Tibial artery (tissue), 4 donors: ENCODE measurements at regions not wholly inside any gene's neighbourhood (a gene's known extent, or its start where the extent isn't known, plus 50 kb on each side); places are given as distances from the start of the nearest gene placed in this dataset.

Source experiments
- DNase-seq, 2 donors: peaks; one replicate each; pipeline ENCODE4 v3.0.0-alpha.2; 2019
- H3K27ac ChIP-seq, 2 donors: fragments of 200-600 bp; sonication (generic) in 1 of 2; 1 replicate in 1 of 2; 2 replicates in 1 of 2; pipeline ENCODE4 v1.5.1; 2018 to 2019; ENCODE audit warnings: mild to moderate bottlenecking in 1 of 2
- H3K27me3 ChIP-seq, 2 donors: fragments of 200-600 bp; sonication (generic) in 1 of 2; one replicate each; pipeline versions ENCODE4 v1.5.1 to v1.6.0; 2016 to 2019
- H3K36me3 ChIP-seq, 3 donors: fragments of 200-600 bp; sonication (generic) in 2 of 3; one replicate each; pipeline ENCODE4 v1.5.1; 2016 to 2019; ENCODE audit warnings: mild to moderate bottlenecking in 2 of 3
- H3K4me1 ChIP-seq, 4 donors: fragments of 200-600 bp; sonication (generic) in 2 of 4; 1 replicate in 3 of 4; 2 replicates in 1 of 4; pipeline ENCODE4 v1.5.1; 2016 to 2019
- H3K4me3 ChIP-seq, 2 donors: fragments of 200-600 bp; sonication (generic) in 1 of 2; 1 replicate in 1 of 2; 2 replicates in 1 of 2; pipeline ENCODE4 v1.5.1; 2018 to 2019; ENCODE audit warnings: mild to moderate bottlenecking in 2 of 2
- H3K9me3 ChIP-seq, 3 donors: fragments of 200-600 bp; sonication (generic) in 1 of 3; one replicate each; pipeline ENCODE4 v1.5.1; 2016 to 2019
- CTCF ChIP-seq, 2 experiments: fragments of 200-600 bp in 1 of 2; fragments of 450-650 bp in 1 of 2; IDR thresholded peaks; one replicate each; pipeline ENCODE4 v1.5.1; 2017 to 2019; ENCODE audit warnings: antibody characterized with exemption in 2 of 2, mild to moderate bottlenecking in 1 of 2, moderate library complexity in 1 of 2
- intact Hi-C: fragments of 100-400 bp; cut with DNase I; formaldehyde crosslinking; loops from one replicate; pipeline ENCODE4 v1.15.0; 2023; ENCODE audit warnings: low total_unique reads

DNA sequence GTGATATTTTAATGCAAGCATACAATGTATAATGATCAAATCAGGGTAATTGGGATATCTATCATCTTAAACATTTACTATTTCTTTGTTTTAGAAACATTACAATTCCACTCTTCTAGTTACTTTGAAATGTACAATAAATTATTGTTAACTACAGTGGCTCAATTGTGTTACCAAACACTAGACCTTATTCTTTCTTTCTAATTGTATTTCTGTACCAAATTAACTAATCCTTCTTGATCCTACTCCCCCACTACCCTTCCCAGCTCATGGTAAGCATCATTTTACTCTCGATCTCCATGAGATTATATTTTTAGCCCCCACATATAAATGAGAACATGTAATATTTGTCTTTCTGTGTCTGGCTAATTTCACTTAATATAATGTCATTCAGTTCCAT is 95.0 kb upstream of the MROH9 start:
- no peak for TF ChIP-seq CTCF (IDR thresholded peaks at IDR 0.05)
- no peak overlapping the region for H3K27ac ChIP-seq
- H3K4me3 ChIP-seq = no peak overlapping the region
- H3K36me3 ChIP-seq = no peaks in the 10 kb centered on the region
- no peak for DNase-seq
- no peaks in the 10 kb centered on the region for H3K27me3 ChIP-seq
- intact Hi-C loops = no loop called here
- H3K4me1 ChIP-seq = no peaks in the 10 kb centered on the region
- no peaks in the 10 kb centered on the region for H3K9me3 ChIP-seq

- no peak for DNase-seq
- Histone ChIP-seq H3K4me1 (peaks cover 0 to 16% (median 0%) of the 10 kb centered on the region in 4 donors), H3K27ac (no peak overlapping the region), H3K4me3 (no peak overlapping the region), H3K9me3 (no peaks in the 10 kb centered on the region), H3K27me3 (no peaks in the 10 kb centered on the region), H3K36me3 (no peaks in the 10 kb centered on the region)
- intact Hi-C loops = no loop called here
- TF ChIP-seq CTCF (IDR thresholded peaks at IDR 0.05) = no peak
Observed at GRCh38 chr1:170853302-170853701, 82.0 kb upstream of the MROH9 start.

GRCh38 chr1:170853867-170854266 is 81.5 kb upstream of the MROH9 start:
- H3K27me3 ChIP-seq = no peaks in the 10 kb centered on the region
- H3K27ac ChIP-seq = no peak overlapping the region
- peaks cover 0 to 16% (median 0%) of the 10 kb centered on the region in 4 donors for H3K4me1 ChIP-seq
- no peak for DNase-seq
- no peaks in the 10 kb centered on the region for H3K9me3 ChIP-seq
- no peaks in the 10 kb centered on the region for H3K36me3 ChIP-seq
- intact Hi-C loops = no loop called here
- no peak for TF ChIP-seq CTCF (IDR thresholded peaks at IDR 0.05)
- no peak overlapping the region for H3K4me3 ChIP-seq

DNA sequence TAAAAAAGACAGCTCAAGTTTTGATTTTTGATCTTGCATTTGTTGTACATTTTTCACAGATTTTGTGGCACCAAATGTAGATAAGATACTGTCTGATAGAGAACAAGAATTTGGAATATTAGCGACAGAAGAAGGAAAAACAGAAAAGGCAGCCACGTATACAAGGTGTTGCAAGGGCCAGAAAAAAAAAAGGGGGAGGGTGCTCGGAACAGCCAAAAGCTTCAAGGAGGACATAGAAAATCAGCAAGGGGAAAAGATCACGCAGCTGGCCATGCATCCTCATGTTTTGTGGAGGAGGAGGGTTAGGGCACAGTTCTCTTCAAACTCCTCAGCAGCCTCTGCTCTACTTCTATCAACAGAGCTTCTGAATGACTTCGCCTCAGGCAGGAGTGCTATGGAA is 80.7 kb upstream of the MROH9 start:
- Histone ChIP-seq H3K9me3 (no peaks in the 10 kb centered on the region), H3K4me1 (peaks cover 0 to 16% (median 0%) of the 10 kb centered on the region in 4 donors), H3K36me3 (no peaks in the 10 kb centered on the region), H3K4me3 (no peak overlapping the region), H3K27ac (no peak overlapping the region), H3K27me3 (no peaks in the 10 kb centered on the region)
- no peak for TF ChIP-seq CTCF (IDR thresholded peaks at IDR 0.05)
- no peak for DNase-seq
- intact Hi-C loops = no loop called here

- no peak for DNase-seq
- H3K9me3 ChIP-seq = no peaks in the 10 kb centered on the region
- no peak for TF ChIP-seq CTCF (IDR thresholded peaks at IDR 0.05)
- intact Hi-C loops = no loop called here
- H3K4me3 ChIP-seq = no peak overlapping the region
- peaks cover 0 to 16% (median 0%) of the 10 kb centered on the region in 4 donors for H3K4me1 ChIP-seq
- H3K27me3 ChIP-seq = no peaks in the 10 kb centered on the region
- no peaks in the 10 kb centered on the region for H3K36me3 ChIP-seq
- no peak overlapping the region for H3K27ac ChIP-seq
Observed at GRCh38 chr1:170856455-170856854, 78.9 kb upstream of the MROH9 start.

- DNase-seq = no peak
- Histone ChIP-seq H3K27ac (no peak overlapping the region), H3K4me3 (no peak overlapping the region), H3K9me3 (no peaks in the 10 kb centered on the region), H3K4me1 (peaks cover 0 to 16% (median 0%) of the 10 kb centered on the region in 4 donors), H3K27me3 (no peaks in the 10 kb centered on the region), H3K36me3 (no peaks in the 10 kb centered on the region)
- intact Hi-C loops = no loop called here
- no peak for TF ChIP-seq CTCF (IDR thresholded peaks at IDR 0.05)
Observed at GRCh38 chr1:170857955-170858354, 77.4 kb upstream of the MROH9 start.
